Endothelial cell of umbilical vein (primary cell): ENCODE measurements at regions not wholly inside any gene's neighbourhood (a gene's known extent, or its start where the extent isn't known, plus 50 kb on each side); places are given as distances from the start of the nearest gene placed in this dataset.

Source experiments
- BruUV-seq: library from RNA; stranded (reverse); fragments of 400-500 nt; replicated peaks from 2 replicates; lab custom pipeline; 2021; lab: Mats Ljungman, UMichigan
- CTCF ChIA-PET: fragments of 300-600, 350-600 bp; sonication (Branson Sonifier 250); formaldehyde crosslinking; loops from one replicate; lab custom pipeline; 2021; ENCODE audit warnings: antibody characterized with exemption, inconsistent platforms; lab: Charles Lee
- POLR2A ChIA-PET: fragments of 300-600, 350-600 bp; sonication (Branson Sonifier 250); formaldehyde crosslinking; loops from one replicate; lab custom pipeline; 2021; ENCODE audit warnings: antibody characterized with exemption, inconsistent platforms; lab: Charles Lee
- DNase-seq: peaks from one replicate; pipeline ENCODE4 v3.0.0-alpha.2; 2011; ENCODE audit warnings: low read depth, low spot score
- FAIRE-seq: peaks from 2 replicates; lab custom pipeline; 2011; peaks lifted over from hg19 to GRCh38; lab: Jason Lieb, UNC
- H2AFZ ChIP-seq: 2 replicates; pipeline ENCODE4 v1.6.0; 2012; ENCODE audit warnings: low read depth, low read length, control low read depth, inconsistent platforms
- H3K27ac ChIP-seq: 2 replicates; pipeline ENCODE4 v1.5.1; 2011; ENCODE audit warnings: low read depth, mild to moderate bottlenecking, control low read depth, low read length, moderate library complexity; ENCODE audit not compliant: insufficient read depth
- H3K27me3 ChIP-seq, 2 experiments: 2 replicates each; pipeline versions ENCODE4 v1.6.0 to v1.6.1; 2011; ENCODE audit warnings: low read length in 2 of 2, mixed read lengths in 1 of 2; ENCODE audit not compliant: control insufficient read depth in 2 of 2, insufficient read depth in 2 of 2
- H3K36me3 ChIP-seq, 2 experiments: 2 replicates in 1 of 2; 3 replicates in 1 of 2; pipeline ENCODE4 v1.5.1; 2011; ENCODE audit warnings: low read length in 2 of 2, mild to moderate bottlenecking in 1 of 2, moderate library complexity in 1 of 2; ENCODE audit not compliant: control insufficient read depth in 2 of 2, insufficient read depth in 2 of 2; ENCODE audit errors: extremely low read depth in 1 of 2
- H3K4me1 ChIP-seq: 3 replicates; pipeline ENCODE4 v1.5.1; 2011; ENCODE audit warnings: mild to moderate bottlenecking, low read length; ENCODE audit not compliant: control insufficient read depth, insufficient read depth; ENCODE audit errors: extremely low read depth
- H3K4me2 ChIP-seq: 2 replicates; pipeline ENCODE4 v1.6.1; 2011; ENCODE audit warnings: low read length, control low read depth, mixed read lengths; ENCODE audit not compliant: insufficient read depth
- H3K4me3 ChIP-seq, 3 experiments: fragments of 200-600 bp in 1 of 3; sonication (generic), shearing (Covaris generic) in 1 of 3; replicated peaks in 1 of 3; 2 replicates each; pipeline ENCODE4 v1.5.1; 2011 to 2016; ENCODE audit warnings: control low read depth in 3 of 3, low read length in 3 of 3, mild to moderate bottlenecking in 2 of 3, inconsistent platforms in 1 of 3, low read depth in 1 of 3, moderate library complexity in 1 of 3; ENCODE audit not compliant: insufficient read depth in 1 of 3
- H3K79me2 ChIP-seq: 2 replicates; pipeline ENCODE4 v1.6.0; 2012; ENCODE audit warnings: low read length, inconsistent platforms; ENCODE audit not compliant: control insufficient read depth, insufficient read depth
- H3K9ac ChIP-seq: replicated peaks from 2 replicates; pipeline ENCODE3; 2011; ENCODE audit warnings: low read length, control low read depth; ENCODE audit not compliant: insufficient read depth; ENCODE audit errors: extremely low read depth
- H3K9me1 ChIP-seq: replicated peaks from 3 replicates; pipeline ENCODE4 v1.6.0; 2011; ENCODE audit warnings: mild to moderate bottlenecking, low read length; ENCODE audit not compliant: control insufficient read depth, insufficient read depth; ENCODE audit errors: extremely low read depth
- H3K9me3 ChIP-seq: replicated peaks from 2 replicates; pipeline ENCODE4 v1.5.1; 2012; ENCODE audit warnings: low read length, inconsistent platforms; ENCODE audit not compliant: control insufficient read depth, insufficient read depth
- H4K20me1 ChIP-seq: replicated peaks from 2 replicates; pipeline ENCODE3; 2011; ENCODE audit warnings: mild to moderate bottlenecking, low read length; ENCODE audit not compliant: control insufficient read depth, insufficient read depth; ENCODE audit errors: extremely low read depth
- EZH2 ChIP-seq: IDR thresholded peaks from 2 replicates; pipeline ENCODE4 v1.6.1; 2012; ENCODE audit warnings: borderline replicate concordance, low read depth, mild to moderate bottlenecking, moderate library complexity, low read length, inconsistent platforms; ENCODE audit not compliant: severe bottlenecking
- FOS ChIP-seq: IDR thresholded peaks from 2 replicates; pipeline ENCODE4 v1.6.1; 2011; ENCODE audit warnings: mild to moderate bottlenecking, low read length, moderate library complexity, borderline replicate concordance; ENCODE audit not compliant: insufficient read depth
- GATA2 ChIP-seq: IDR thresholded peaks from 2 replicates; pipeline ENCODE4 v1.7.0; 2011; ENCODE audit warnings: low read depth, mild to moderate bottlenecking, moderate library complexity, mixed read lengths, low read length; ENCODE audit not compliant: insufficient read length, insufficient read depth
- JUN ChIP-seq: IDR thresholded peaks from 2 replicates; pipeline ENCODE4 v1.6.1; 2011; ENCODE audit warnings: borderline replicate concordance, low read depth; ENCODE audit not compliant: insufficient read length, insufficient read depth
- MAX ChIP-seq: IDR thresholded peaks from 2 replicates; pipeline ENCODE4 v1.6.1; 2011; ENCODE audit not compliant: insufficient read depth, insufficient read length
- MYC ChIP-seq: IDR thresholded peaks from one replicate; pipeline ENCODE4 v1.6.1; 2011; ENCODE audit warnings: mild to moderate bottlenecking, low read depth, low read length
- POLR2A ChIP-seq: IDR thresholded peaks from 2 replicates; pipeline ENCODE4 v1.6.1; 2012; ENCODE audit warnings: low read depth, mild to moderate bottlenecking, control low read depth, low read length
- POLR2AphosphoS5 ChIP-seq: IDR thresholded peaks from 2 replicates; pipeline ENCODE4 v1.6.1; 2012; ENCODE audit warnings: low read depth, mild to moderate bottlenecking, control low read depth, low read length, moderate library complexity; ENCODE audit not compliant: insufficient read depth
- dilution Hi-C: fragments of 300-500 bp; cut with MboI; formaldehyde crosslinking; loops from one replicate; pipeline ENCODE4 v1.15.0; 2019; ENCODE audit warnings: low sequenced_read_pairs; ENCODE audit not compliant: extremely low pct_ligation_motif_present
- intact Hi-C: fragments of 100-400 bp; cut with micrococcal nuclease; formaldehyde crosslinking; loops from one replicate; pipeline ENCODE4 v1.10.0; 2022
- TF ChIP-seq, protein P1 (sequence below), 2 donors: IDR thresholded peaks; 1 replicate in 1 of 2; 2 replicates in 1 of 2; pipeline ENCODE4 v1.5.1; 2011; ENCODE audit warnings: low read length in 2 of 2, mild to moderate bottlenecking in 2 of 2, moderate library complexity in 2 of 2, control low read depth in 1 of 2, inconsistent platforms in 1 of 2, low read depth in 1 of 2; ENCODE audit not compliant: insufficient read depth in 1 of 2; ENCODE audit errors: extremely low read depth in 1 of 2

GRCh38 chr15:70480196-70480856, 283.0 kb downstream of the UACA start:
- Histone ChIP-seq H3K9ac (no peak overlapping the region), H3K27ac (no peak overlapping the region), H3K9me1 (no peaks in the 10 kb centered on the region), H4K20me1 (no peaks in the 10 kb centered on the region), H3K4me2 (no peak overlapping the region), H3K36me3 (no peaks in the 10 kb centered on the region), H3K27me3 (peaks cover 2 to 4% of the 10 kb centered on the region in 2 experiments), H2AFZ (no peak overlapping the region), H3K4me1 (peaks cover 7% of the 10 kb centered on the region), H3K4me3 (no peak overlapping the region), H3K79me2 (no peaks in the 10 kb centered on the region), H3K9me3 (no peaks in the 10 kb centered on the region)
- BruUV-seq, result no TSS peak
- TF ChIP-seq MYC (no peak), GATA2 (no peak), MAX (no peak), POLR2A (no peak), POLR2AphosphoS5 (no peak), JUN (no peak), EZH2 (no peak), FOS (no peak)
- TF ChIP-seq, protein P1, sequence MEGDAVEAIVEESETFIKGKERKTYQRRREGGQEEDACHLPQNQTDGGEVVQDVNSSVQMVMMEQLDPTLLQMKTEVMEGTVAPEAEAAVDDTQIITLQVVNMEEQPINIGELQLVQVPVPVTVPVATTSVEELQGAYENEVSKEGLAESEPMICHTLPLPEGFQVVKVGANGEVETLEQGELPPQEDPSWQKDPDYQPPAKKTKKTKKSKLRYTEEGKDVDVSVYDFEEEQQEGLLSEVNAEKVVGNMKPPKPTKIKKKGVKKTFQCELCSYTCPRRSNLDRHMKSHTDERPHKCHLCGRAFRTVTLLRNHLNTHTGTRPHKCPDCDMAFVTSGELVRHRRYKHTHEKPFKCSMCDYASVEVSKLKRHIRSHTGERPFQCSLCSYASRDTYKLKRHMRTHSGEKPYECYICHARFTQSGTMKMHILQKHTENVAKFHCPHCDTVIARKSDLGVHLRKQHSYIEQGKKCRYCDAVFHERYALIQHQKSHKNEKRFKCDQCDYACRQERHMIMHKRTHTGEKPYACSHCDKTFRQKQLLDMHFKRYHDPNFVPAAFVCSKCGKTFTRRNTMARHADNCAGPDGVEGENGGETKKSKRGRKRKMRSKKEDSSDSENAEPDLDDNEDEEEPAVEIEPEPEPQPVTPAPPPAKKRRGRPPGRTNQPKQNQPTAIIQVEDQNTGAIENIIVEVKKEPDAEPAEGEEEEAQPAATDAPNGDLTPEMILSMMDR (IDR thresholded peaks at IDR 0.05; ENCODE audit: extremely low read depth in 1 of 2, insufficient read depth in 1 of 2, low read depth in 1 of 2, low read length in 2 of 2), result no peak
- DNase-seq (no peak), FAIRE-seq (no peak)
- dilution Hi-C loops, result no loop called here
- CTCF ChIA-PET, result interaction anchor here (2.0 kb wide), 1 partner anchor 13 kb away, joined by 9 read pairs; no protein-coding TSS in a partner anchor
- intact Hi-C loops, result no loop called here
- POLR2A ChIA-PET, result no interaction called here
